ENCODE measurements at regions not wholly inside any gene's neighbourhood (a gene's known extent, or its start where the extent isn't known, plus 50 kb on each side); places are given as distances from the start of the nearest gene placed in this dataset.
"Not testable (repeated sequence)": the region's sequence is repeated elsewhere in the genome, so short reads cannot be mapped to it uniquely, and the experiment has no call there.

DNA sequence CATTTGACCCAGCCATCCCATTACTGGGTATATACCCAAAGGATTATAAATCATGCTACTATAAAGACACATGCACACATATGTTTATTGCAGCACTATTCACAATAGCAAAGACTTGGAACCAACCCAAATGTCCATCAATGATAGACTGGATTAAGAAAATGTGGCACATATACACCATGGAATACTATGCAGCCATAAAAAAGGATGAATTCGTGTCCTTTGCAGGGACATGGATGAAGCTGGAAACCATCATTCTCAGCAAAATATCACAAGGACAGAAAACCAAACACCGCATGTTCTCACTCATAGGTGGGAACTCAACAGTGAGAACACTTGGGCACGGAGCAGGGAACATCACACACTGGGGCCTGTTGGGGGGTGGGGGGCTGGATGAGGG is 290.0 kb upstream of the HNRNPA3 start:
- not testable (repeated sequence) for DNase-seq

GRCh38 chr2:176923205-176923604 is 289.4 kb upstream of the HNRNPA3 start:
- no peak for DNase-seq

GRCh38 chr2:176924909-176925534 is 287.6 kb upstream of the HNRNPA3 start:
- DNase-seq, result no peak

GRCh38 chr2:176926453-176926852 is 286.1 kb upstream of the HNRNPA3 start:
- DNase-seq, result no peak

DNA sequence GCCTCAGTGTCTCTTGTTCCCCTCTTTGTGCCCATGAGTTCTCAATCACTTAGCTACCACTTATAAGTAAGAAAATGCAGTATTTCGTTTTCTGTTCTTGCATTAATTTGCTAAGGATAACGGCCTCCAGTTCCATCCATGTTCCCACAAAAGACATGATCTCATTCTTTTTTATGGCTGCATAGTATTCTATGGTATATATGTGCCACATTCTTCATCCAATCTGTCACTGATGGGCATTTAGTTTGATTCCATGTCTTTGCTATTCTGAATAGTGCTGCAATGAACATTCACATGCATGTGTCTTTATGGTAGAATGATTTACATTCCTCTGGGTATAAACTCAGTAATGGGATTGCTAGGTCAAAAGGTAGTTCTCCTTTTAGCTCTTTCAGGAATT is 283.2 kb upstream of the HNRNPA3 start:
- not testable (repeated sequence) for DNase-seq

DNA sequence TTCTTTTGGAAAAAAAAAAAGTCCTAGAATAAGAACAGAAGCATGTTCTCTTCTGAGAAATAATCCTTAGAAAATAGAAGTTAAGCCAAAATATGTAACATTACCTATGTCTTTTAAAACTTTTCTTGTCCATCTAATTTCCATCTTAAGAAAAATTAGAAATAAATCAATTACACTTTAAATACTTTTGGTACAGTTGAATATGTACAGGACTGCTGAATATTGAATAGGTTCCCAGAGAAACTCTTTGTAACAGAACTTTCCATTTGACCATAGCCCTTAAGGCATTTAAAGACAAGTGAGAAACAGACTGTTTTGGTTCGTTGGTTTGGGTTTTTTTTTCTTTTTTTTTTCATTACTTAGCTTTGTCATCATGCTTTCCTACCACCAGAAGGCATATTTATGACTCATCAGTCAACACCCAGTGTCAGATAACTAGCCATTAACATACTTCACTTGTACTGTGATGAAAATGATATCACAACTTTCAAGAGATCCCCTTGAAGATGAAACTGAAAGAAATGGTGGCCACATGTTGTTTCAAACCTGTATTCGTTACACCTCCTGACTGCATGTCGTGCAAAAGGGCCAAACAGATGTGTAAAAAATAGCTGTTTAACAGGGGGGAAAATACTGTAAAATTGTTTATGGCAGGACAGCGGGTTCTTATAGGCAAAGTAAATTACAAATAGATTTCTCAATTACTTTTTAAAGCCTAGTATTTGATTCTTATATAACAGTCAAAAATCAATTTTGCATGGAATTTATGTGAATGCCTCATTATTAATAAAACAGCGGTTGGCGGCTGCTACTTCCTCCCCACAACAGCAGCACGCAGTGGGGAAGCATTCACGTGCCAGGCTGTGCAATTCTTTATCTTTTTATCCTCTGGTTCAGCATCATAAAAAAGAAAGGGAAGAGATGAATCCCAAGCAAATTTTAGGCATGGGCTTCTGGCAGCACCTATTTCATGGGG is 280.7 kb upstream of the HNRNPA3 start:
- DNase-seq, result no peak

DNA sequence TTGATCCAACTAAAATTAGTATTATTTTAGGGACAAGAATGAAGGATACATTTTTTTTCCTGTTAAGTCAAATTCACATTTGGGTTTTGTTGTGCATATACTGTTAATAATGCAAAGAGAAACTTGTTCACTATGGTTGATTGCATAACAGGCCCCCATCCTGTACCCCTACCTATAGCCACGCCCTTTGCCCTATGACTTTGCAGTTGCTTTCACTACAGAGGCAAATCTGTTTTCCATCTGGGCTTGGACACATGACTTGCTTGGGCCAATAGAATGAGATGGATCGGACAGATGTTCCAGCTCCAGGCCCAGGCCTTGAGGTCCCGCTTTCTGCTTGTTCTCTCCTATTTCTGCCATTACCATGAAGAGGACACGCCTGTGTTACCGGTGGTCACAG is 278.5 kb upstream of the HNRNPA3 start:
- DNase-seq, result no peak

DNA sequence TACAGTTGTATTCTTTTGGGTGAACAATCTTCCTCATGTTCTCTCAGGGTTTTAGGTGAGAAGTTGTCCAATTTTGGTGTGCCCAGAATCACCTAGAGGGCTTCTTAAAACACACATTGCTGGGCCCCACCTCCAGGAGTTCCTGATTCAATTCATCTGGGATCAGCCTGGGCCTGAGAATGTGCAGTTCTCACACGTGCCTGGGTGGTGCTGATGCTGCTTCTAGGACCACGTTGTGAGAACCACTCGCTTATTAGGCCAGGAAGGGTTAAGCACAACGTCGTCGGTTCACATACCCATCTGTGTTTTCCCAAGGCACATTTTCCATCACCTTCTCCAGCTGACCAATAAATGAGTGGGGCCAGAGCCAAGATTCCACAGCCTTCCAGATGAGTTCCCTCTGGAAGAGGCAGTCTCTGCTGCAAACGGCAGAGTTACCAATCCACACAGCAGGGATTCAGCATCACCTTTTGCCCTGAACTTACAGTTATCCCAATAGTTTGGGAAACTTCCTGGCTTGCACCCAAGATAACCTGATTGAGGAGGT is 277.7 kb upstream of the HNRNPA3 start:
- DNase-seq, result no peak

GRCh38 chr2:176935543-176936102 is 277.0 kb upstream of the HNRNPA3 start:
- no peak for DNase-seq

GRCh38 chr2:176936410-176936809 is 276.2 kb upstream of the HNRNPA3 start:
- DNase-seq, result no peak

- DNase-seq, result no peak
These were observed 267.6 kb upstream of the HNRNPA3 start for GRCh38 chr2:176944998-176945397.

DNA sequence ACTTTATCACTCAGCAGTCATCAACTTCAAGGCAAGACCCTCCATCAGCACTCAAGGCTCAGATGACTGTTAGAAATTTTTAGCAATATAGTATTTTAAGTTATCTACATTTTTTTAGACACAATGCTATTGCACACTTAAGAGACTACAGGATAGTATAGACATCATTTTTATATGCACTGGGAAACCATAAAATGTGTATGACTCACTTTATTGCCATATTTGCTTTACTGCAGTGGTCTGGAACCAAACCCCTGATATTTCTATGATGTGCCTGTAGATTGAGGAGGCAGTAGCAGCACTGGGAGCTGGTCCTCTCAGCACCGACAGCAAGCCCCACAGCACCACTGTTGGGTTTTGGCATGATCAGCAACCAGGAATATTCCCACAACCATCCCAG is 264.8 kb upstream of the HNRNPA3 start:
- no peak for DNase-seq

GRCh38 chr2:176951218-176951617 is 261.4 kb upstream of the HNRNPA3 start:
- DNase-seq, result not testable (repeated sequence)

DNA sequence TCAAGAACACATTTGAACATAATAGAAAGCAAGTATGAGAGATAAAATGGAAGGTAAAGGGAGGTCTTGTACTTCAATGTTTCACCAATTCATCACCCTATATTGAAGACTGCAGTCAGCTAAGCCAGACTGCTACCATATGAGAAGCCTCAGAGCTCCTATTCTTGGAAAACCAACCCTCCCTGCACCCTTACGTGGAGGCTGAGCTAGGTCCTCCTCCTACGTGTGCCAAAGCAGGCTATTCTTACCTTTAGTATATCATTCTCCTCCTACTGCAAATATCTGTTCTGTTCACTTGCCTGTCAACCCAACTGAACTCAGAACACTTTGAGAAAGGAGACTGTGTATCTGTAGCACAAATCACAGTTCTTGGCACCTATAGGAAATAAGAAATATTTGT is 255.8 kb upstream of the HNRNPA3 start:
- no peak for DNase-seq

- DNase-seq, result no peak
These were observed 253.0 kb upstream of the HNRNPA3 start for GRCh38 chr2:176959614-176960013.

DNA sequence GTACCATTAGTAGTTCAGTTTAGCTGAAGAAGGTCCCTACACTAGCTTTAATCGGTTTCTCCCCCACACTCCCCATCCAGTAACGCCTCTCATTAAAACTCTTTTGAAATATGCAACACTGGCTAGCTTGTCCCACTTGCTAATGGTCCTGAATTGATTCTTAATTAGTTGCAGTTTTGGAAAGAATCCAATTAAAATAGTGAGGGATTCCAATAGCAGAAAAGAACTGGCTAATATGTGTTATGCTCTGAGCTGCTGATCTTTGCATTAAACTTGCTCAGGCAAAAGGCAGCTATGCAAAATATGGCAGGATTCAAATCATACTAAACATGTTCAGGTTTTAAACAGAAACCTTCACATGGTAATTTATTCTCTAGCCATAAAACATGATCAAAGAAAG is 252.5 kb upstream of the HNRNPA3 start:
- no peak for DNase-seq

DNA sequence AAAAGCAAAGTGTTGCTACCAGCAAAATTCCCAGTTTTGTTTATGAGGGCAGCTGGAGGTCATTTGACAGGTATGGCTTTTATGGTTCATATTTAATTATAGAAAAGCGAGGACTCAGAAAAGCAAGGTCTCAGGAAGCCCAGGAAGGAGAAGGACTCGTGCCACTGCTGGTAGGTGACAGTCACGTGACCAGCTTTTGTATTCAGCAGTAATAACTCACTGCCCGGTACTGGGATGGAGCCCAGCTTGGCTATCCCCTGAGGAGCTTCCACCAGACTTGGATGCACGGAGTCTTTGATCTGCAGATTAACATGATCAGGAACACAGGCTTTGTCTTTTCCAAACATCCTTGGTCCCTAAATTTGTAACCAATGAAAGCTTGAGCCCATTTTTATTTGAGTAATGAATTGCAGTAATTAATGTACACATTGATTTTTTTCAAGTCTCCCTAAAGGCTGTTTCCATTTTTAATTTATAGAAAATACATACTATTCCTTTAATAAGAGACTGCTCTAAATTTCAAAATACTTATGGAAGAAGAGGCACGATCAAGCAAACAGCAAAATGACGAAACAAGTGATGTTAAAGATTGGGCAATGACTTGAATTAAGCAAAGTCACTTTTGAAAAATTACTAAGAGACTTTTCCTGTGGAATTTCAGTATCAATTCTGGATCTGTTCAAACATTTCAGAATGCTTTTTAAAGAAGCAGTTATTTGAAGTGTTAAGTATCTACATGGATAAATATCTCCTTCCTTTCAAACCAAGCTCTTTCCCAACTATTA is 251.7 kb upstream of the HNRNPA3 start:
- no peak for DNase-seq

- no peak for DNase-seq
These were observed 250.6 kb upstream of the HNRNPA3 start for GRCh38 chr2:176961775-176962619.

GRCh38 chr2:176963568-176964287 is 248.9 kb upstream of the HNRNPA3 start:
- peak in 1 of 2 donors; percentile 11 for DNase-seq

GRCh38 chr2:176967911-176968450 is 244.6 kb upstream of the HNRNPA3 start:
- no peak for DNase-seq
